Epithelial cell of proximal tubule (primary cell): ENCODE measurements at regions not wholly inside any gene's neighbourhood (a gene's known extent, or its start where the extent isn't known, plus 50 kb on each side); places are given as distances from the start of the nearest gene placed in this dataset.
"Not testable (repeated sequence)": the region's sequence is repeated elsewhere in the genome, so short reads cannot be mapped to it uniquely, and the experiment has no call there.

Experiments used
- DNase-seq: peaks from one replicate; pipeline ENCODE4 v3.0.0-alpha.2; 2011; ENCODE audit warnings: low read depth
- H3K4me3 ChIP-seq: 2 replicates; pipeline ENCODE4 v1.5.1; 2011; ENCODE audit warnings: low read depth, mild to moderate bottlenecking, low read length
- CTCF ChIP-seq: conservative IDR thresholded peaks from 2 replicates; pipeline ENCODE4 v1.5.1; 2012; ENCODE audit warnings: low read depth, mild to moderate bottlenecking, low read length

GRCh38 chr6:150307520-150307919 is 61.3 kb upstream of the IYD start:
- no peak overlapping the region for H3K4me3 ChIP-seq
- no peak for DNase-seq
- TF ChIP-seq CTCF, result no peak

- no peak for DNase-seq
- TF ChIP-seq CTCF, result no peak
- H3K4me3 ChIP-seq, result no peak overlapping the region
Observed at GRCh38 chr6:150308812-150309645, 59.8 kb upstream of the IYD start.

GRCh38 chr6:150310539-150310938 is 58.3 kb upstream of the IYD start:
- no peak for TF ChIP-seq CTCF
- DNase-seq, result no peak
- H3K4me3 ChIP-seq, result no peak overlapping the region

- not testable (repeated sequence) for DNase-seq, H3K4me3 ChIP-seq
Observed at GRCh38 chr6:150311149-150311944, 57.5 kb upstream of the IYD start.

- H3K4me3 ChIP-seq, result no peak overlapping the region
- TF ChIP-seq CTCF, result no peak
- DNase-seq, result no peak
Observed at GRCh38 chr6:150312395-150312794, 56.4 kb upstream of the IYD start.

GRCh38 chr6:150312844-150313584 is 55.8 kb upstream of the IYD start:
- DNase-seq, result no peak
- H3K4me3 ChIP-seq, result no peak overlapping the region
- no peak for TF ChIP-seq CTCF

- no peak for DNase-seq
- TF ChIP-seq CTCF, result no peak
- H3K4me3 ChIP-seq, result no peak overlapping the region
Observed at GRCh38 chr6:150313781-150314180, 55.0 kb upstream of the IYD start.
